ENCODE measurements at regions not wholly inside any gene's neighbourhood (a gene's known extent, or its start where the extent isn't known, plus 50 kb on each side); places are given as distances from the start of the nearest gene placed in this dataset.

GRCh38 chr2:12809526-12809925 is 92.8 kb downstream of the TRIB2 start:
- no peak for TF ChIP-seq POLR2A (IDR thresholded peaks at IDR 0.05)
- TF ChIP-seq CTCF (IDR thresholded peaks at IDR 0.05), result no peak

All from Peyer's patch (tissue), 4 donors.